ENCODE measurements at regions not wholly inside any gene's neighbourhood (a gene's known extent, or its start where the extent isn't known, plus 50 kb on each side); places are given as distances from the start of the nearest gene placed in this dataset.
"Not testable (repeated sequence)": the region's sequence is repeated elsewhere in the genome, so short reads cannot be mapped to it uniquely, and the experiment has no call there.

GRCh38 chr2:241981076-241981700 lies 111.7 kb downstream of the RTP5 start:
- no peak for FAIRE-seq
- Histone ChIP-seq H3K4me1 (ENCODE audit: control insufficient read depth in 3 of 3, insufficient read depth in 2 of 3, low read depth in 1 of 3, low read length in 2 of 3) (peaks cover 0 to 4% (median 0%) of the 10 kb centered on the region in 3 donors), H3K9me3 (ENCODE audit: control insufficient read depth in 2 of 2, insufficient read depth in 1 of 2, low read depth in 1 of 2, low read length in 1 of 2) (peaks cover 0 to 5% of the 10 kb centered on the region in 2 donors), H3K36me3 (ENCODE audit: control insufficient read depth in 3 of 3, insufficient read depth in 2 of 3, low read depth in 1 of 3, low read length in 3 of 3) (peaks cover 0 to 4% (median 0%) of the 10 kb centered on the region in 3 donors), H3K4me3 (ENCODE audit: low read depth in 1 of 3, low read length in 3 of 3) (no peak overlapping the region), H3K27ac (ENCODE audit: low read depth in 1 of 3, low read length in 2 of 3) (no peak overlapping the region), H3K27me3 (ENCODE audit: control insufficient read depth in 3 of 3, insufficient read depth in 3 of 3, low read length in 3 of 3) (no peaks in the 10 kb centered on the region)
- DNase-seq, result no peak
- 91 to 94% (median 92%) methylated on average over 24 of the region's 24 CpGs for WGBS, 3 donors

GRCh38 chr2:241982706-241983570 lies 113.4 kb downstream of the RTP5 start:
- DNase-seq (peak; percentile 21 to 47), FAIRE-seq (no peak)
- Histone ChIP-seq H3K27me3 (ENCODE audit: control insufficient read depth in 3 of 3, insufficient read depth in 3 of 3, low read length in 3 of 3) (no peaks in the 10 kb centered on the region), H3K36me3 (ENCODE audit: control insufficient read depth in 3 of 3, insufficient read depth in 2 of 3, low read depth in 1 of 3, low read length in 3 of 3) (no peaks in the 10 kb centered on the region), H3K4me1 (ENCODE audit: control insufficient read depth in 3 of 3, insufficient read depth in 2 of 3, low read depth in 1 of 3, low read length in 2 of 3) (peaks cover 0 to 4% (median 0%) of the 10 kb centered on the region in 3 donors), H3K9me3 (ENCODE audit: control insufficient read depth in 2 of 2, insufficient read depth in 1 of 2, low read depth in 1 of 2, low read length in 1 of 2) (peaks cover 0 to 13% of the 10 kb centered on the region in 2 donors), H3K27ac (ENCODE audit: low read depth in 1 of 3, low read length in 2 of 3) (no peak overlapping the region), H3K4me3 (ENCODE audit: low read depth in 1 of 3, low read length in 3 of 3) (no peak overlapping the region)
- 70 to 80% (median 72%) methylated on average over 23 of the region's 23 CpGs for WGBS, 3 donors

GRCh38 chr2:241983571-241984270 lies 114.2 kb downstream of the RTP5 start:
- 89 to 93% (median 89%) methylated on average over 22 of the region's 22 CpGs for WGBS, 3 donors
- Histone ChIP-seq H3K9me3 (ENCODE audit: control insufficient read depth in 2 of 2, insufficient read depth in 1 of 2, low read depth in 1 of 2, low read length in 1 of 2) (peaks cover 0 to 11% of the 10 kb centered on the region in 2 donors), H3K27ac (ENCODE audit: low read depth in 1 of 3, low read length in 2 of 3) (no peak overlapping the region), H3K36me3 (ENCODE audit: control insufficient read depth in 3 of 3, insufficient read depth in 2 of 3, low read depth in 1 of 3, low read length in 3 of 3) (no peaks in the 10 kb centered on the region), H3K4me1 (ENCODE audit: control insufficient read depth in 3 of 3, insufficient read depth in 2 of 3, low read depth in 1 of 3, low read length in 2 of 3) (peaks cover 0 to 4% (median 0%) of the 10 kb centered on the region in 3 donors), H3K27me3 (ENCODE audit: control insufficient read depth in 3 of 3, insufficient read depth in 3 of 3, low read length in 3 of 3) (no peaks in the 10 kb centered on the region), H3K4me3 (ENCODE audit: low read depth in 1 of 3, low read length in 3 of 3) (no peak overlapping the region)
- DNase-seq (no peak), FAIRE-seq (no peak)

GRCh38 chr2:241984271-241984655 lies 114.7 kb downstream of the RTP5 start:
- no peak for FAIRE-seq

GRCh38 chr2:241984658-241985057 lies 115.1 kb downstream of the RTP5 start:
- Histone ChIP-seq H3K4me3 (ENCODE audit: low read depth in 1 of 3, low read length in 3 of 3) (no peak overlapping the region), H3K27ac (ENCODE audit: low read depth in 1 of 3, low read length in 2 of 3) (no peak overlapping the region), H3K9me3 (ENCODE audit: control insufficient read depth in 2 of 2, insufficient read depth in 1 of 2, low read depth in 1 of 2, low read length in 1 of 2) (peaks cover 0 to 7% of the 10 kb centered on the region in 2 donors), H3K36me3 (ENCODE audit: control insufficient read depth in 3 of 3, insufficient read depth in 2 of 3, low read depth in 1 of 3, low read length in 3 of 3) (no peaks in the 10 kb centered on the region), H3K4me1 (ENCODE audit: control insufficient read depth in 3 of 3, insufficient read depth in 2 of 3, low read depth in 1 of 3, low read length in 2 of 3) (peaks cover 0 to 4% (median 0%) of the 10 kb centered on the region in 3 donors), H3K27me3 (ENCODE audit: control insufficient read depth in 3 of 3, insufficient read depth in 3 of 3, low read length in 3 of 3) (no peaks in the 10 kb centered on the region)
- 75 to 84% (median 81%) methylated on average over 6 of the region's 6 CpGs for WGBS, 3 donors
- no peak for DNase-seq
- FAIRE-seq, result no peak

More at GRCh38 chr2:241984271-241984655, 114.7 kb downstream of the RTP5 start:
- no peak for DNase-seq
- Histone ChIP-seq H3K4me1 (ENCODE audit: control insufficient read depth in 3 of 3, insufficient read depth in 2 of 3, low read depth in 1 of 3, low read length in 2 of 3) (peaks cover 0 to 4% (median 0%) of the 10 kb centered on the region in 3 donors), H3K9me3 (ENCODE audit: control insufficient read depth in 2 of 2, insufficient read depth in 1 of 2, low read depth in 1 of 2, low read length in 1 of 2) (peaks cover 0 to 7% of the 10 kb centered on the region in 2 donors), H3K27me3 (ENCODE audit: control insufficient read depth in 3 of 3, insufficient read depth in 3 of 3, low read length in 3 of 3) (no peaks in the 10 kb centered on the region), H3K27ac (ENCODE audit: low read depth in 1 of 3, low read length in 2 of 3) (no peak overlapping the region), H3K36me3 (ENCODE audit: control insufficient read depth in 3 of 3, insufficient read depth in 2 of 3, low read depth in 1 of 3, low read length in 3 of 3) (no peaks in the 10 kb centered on the region), H3K4me3 (ENCODE audit: low read depth in 1 of 3, low read length in 3 of 3) (no peak overlapping the region)
- 72 to 87% (median 80%) methylated on average over 12 of the region's 12 CpGs for WGBS, 3 donors

- not testable (repeated sequence) for H3K4me3 ChIP-seq (ENCODE audit: low read depth in 1 of 3, low read length in 3 of 3); DNase-seq; H3K27me3 ChIP-seq (ENCODE audit: control insufficient read depth in 3 of 3, insufficient read depth in 3 of 3, low read length in 3 of 3); H3K4me1 ChIP-seq (ENCODE audit: control insufficient read depth in 3 of 3, insufficient read depth in 2 of 3, low read depth in 1 of 3, low read length in 2 of 3); H3K9me3 ChIP-seq (ENCODE audit: control insufficient read depth in 2 of 2, insufficient read depth in 1 of 2, low read depth in 1 of 2, low read length in 1 of 2); H3K27ac ChIP-seq (ENCODE audit: low read depth in 1 of 3, low read length in 2 of 3); FAIRE-seq; H3K36me3 ChIP-seq (ENCODE audit: control insufficient read depth in 3 of 3, insufficient read depth in 2 of 3, low read depth in 1 of 3, low read length in 3 of 3)
- WGBS, 3 donors, result 60 to 68% (median 63%) methylated on average over 32 to 45 of the region's 46 CpGs
Measured at GRCh38 chr2:241985161-241985985, 115.8 kb downstream of the RTP5 start.

GRCh38 chr2:241985986-241986329 lies 116.4 kb downstream of the RTP5 start:
- Histone ChIP-seq H3K9me3 (ENCODE audit: control insufficient read depth in 2 of 2, insufficient read depth in 1 of 2, low read depth in 1 of 2, low read length in 1 of 2) (peaks cover 0 to 7% of the 10 kb centered on the region in 2 donors), H3K27ac (ENCODE audit: low read depth in 1 of 3, low read length in 2 of 3) (no peak overlapping the region), H3K4me3 (ENCODE audit: low read depth in 1 of 3, low read length in 3 of 3) (no peak overlapping the region), H3K27me3 (ENCODE audit: control insufficient read depth in 3 of 3, insufficient read depth in 3 of 3, low read length in 3 of 3) (no peaks in the 10 kb centered on the region), H3K36me3 (ENCODE audit: control insufficient read depth in 3 of 3, insufficient read depth in 2 of 3, low read depth in 1 of 3, low read length in 3 of 3) (no peaks in the 10 kb centered on the region), H3K4me1 (ENCODE audit: control insufficient read depth in 3 of 3, insufficient read depth in 2 of 3, low read depth in 1 of 3, low read length in 2 of 3) (no peaks in the 10 kb centered on the region)
- DNase-seq (peak in 1 of 2 donors; percentile 18), FAIRE-seq (no peak)
- 22 to 66% (median 36%) methylated on average over 5 of the region's 5 CpGs for WGBS, 3 donors
